Mucosa of descending colon (tissue), 3 donors: ENCODE measurements at regions not wholly inside any gene's neighbourhood (a gene's known extent, or its start where the extent isn't known, plus 50 kb on each side); places are given as distances from the start of the nearest gene placed in this dataset.
"Not testable (repeated sequence)": the region's sequence is repeated elsewhere in the genome, so short reads cannot be mapped to it uniquely, and the experiment has no call there.

Source experiments
- ATAC-seq: fragments of 200-7000 bp; cut with Tn5 transposase; one replicate; pipeline ENCODE4 v1.9.1; 2020; ENCODE audit warnings: mild to moderate bottlenecking, moderate library complexity
- DNase-seq, 3 donors: peaks; one replicate each; pipeline ENCODE4 v3.0.0-alpha.2; 2020
- H3K36me3 ChIP-seq: fragments of 200-600 bp; one replicate; pipeline ENCODE4 v1.8.0; 2021; ENCODE audit warnings: low read depth, mild to moderate bottlenecking
- H3K4me1 ChIP-seq: fragments of 200-600 bp; one replicate; pipeline ENCODE4 v1.8.0; 2021; ENCODE audit warnings: low read depth, mild to moderate bottlenecking
- H3K4me3 ChIP-seq: fragments of 200-600 bp; one replicate; pipeline ENCODE4 v1.8.0; 2021; ENCODE audit warnings: mild to moderate bottlenecking
- H3K9me3 ChIP-seq: fragments of 200-600 bp; one replicate; pipeline ENCODE4 v1.8.0; 2021; ENCODE audit warnings: mild to moderate bottlenecking
- CTCF ChIP-seq: fragments of 200-600 bp; IDR thresholded peaks from one replicate; pipeline ENCODE4 v1.8.0; 2022; ENCODE audit warnings: antibody characterized with exemption, mild to moderate bottlenecking
- intact Hi-C, 2 donors: fragments of 100-400 bp; cut with DNase I in 1 of 2; cut with micrococcal nuclease in 1 of 2; formaldehyde crosslinking; loops; one replicate each; pipeline versions ENCODE4 v1.11.0 to v1.11.1; 2022; cut with DNase I, micrococcal nuclease
- donor health status: DM: no; HTN: no; CAD: no; lungs with moderate emphysema.
- donor health status: DM: no; HTN: no; CAD: no.
- donor health status: DM: no; HTN: yes; CAD: no.

- no peak for DNase-seq
- Histone ChIP-seq H3K4me3 (no peak overlapping the region), H3K9me3 (no peaks in the 10 kb centered on the region), H3K36me3 (no peaks in the 10 kb centered on the region), H3K4me1 (no peaks in the 10 kb centered on the region)
- intact Hi-C loops = no loop called here
- ATAC-seq = no peak
- no peak for TF ChIP-seq CTCF
These were observed 834.9 kb upstream of the SLC39A10 start for GRCh38 chr2:194822097-194822496.

GRCh38 chr2:194819367-194819766, 837.7 kb upstream of the SLC39A10 start:
- no peaks in the 10 kb centered on the region for H3K4me1 ChIP-seq
- no peak for TF ChIP-seq CTCF
- no peak overlapping the region for H3K4me3 ChIP-seq
- no peaks in the 10 kb centered on the region for H3K9me3 ChIP-seq
- intact Hi-C loops = no loop called here
- H3K36me3 ChIP-seq = no peaks in the 10 kb centered on the region
- DNase-seq (no peak), ATAC-seq (no peak)

- intact Hi-C loops = no loop called here
These were observed 841.6 kb upstream of the SLC39A10 start for GRCh38 chr2:194815475-194815874.

GRCh38 chr2:194802589-194802988, 854.4 kb upstream of the SLC39A10 start:
- intact Hi-C loops = no loop called here
- no peak for TF ChIP-seq CTCF
- H3K9me3 ChIP-seq = no peaks in the 10 kb centered on the region
- ATAC-seq (no peak), DNase-seq (no peak)
- H3K36me3 ChIP-seq = no peaks in the 10 kb centered on the region
- H3K4me1 ChIP-seq = no peaks in the 10 kb centered on the region
- H3K4me3 ChIP-seq = no peak overlapping the region

More at GRCh38 chr2:194815475-194815874, 841.6 kb upstream of the SLC39A10 start:
- DNase-seq (no peak), ATAC-seq (no peak)
- no peak for TF ChIP-seq CTCF
- H3K9me3 ChIP-seq = no peaks in the 10 kb centered on the region
- H3K4me1 ChIP-seq = no peaks in the 10 kb centered on the region
- H3K36me3 ChIP-seq = no peaks in the 10 kb centered on the region
- no peak overlapping the region for H3K4me3 ChIP-seq

- DNase-seq = not testable (repeated sequence)
These were observed 870.0 kb upstream of the SLC39A10 start for GRCh38 chr2:194787071-194787470.

GRCh38 chr2:194771394-194771793, 885.6 kb upstream of the SLC39A10 start:
- intact Hi-C loops, H3K4me1 ChIP-seq, ATAC-seq, DNase-seq, H3K9me3 ChIP-seq, H3K4me3 ChIP-seq, H3K36me3 ChIP-seq: not testable (repeated sequence)

More at GRCh38 chr2:194787071-194787470, 870.0 kb upstream of the SLC39A10 start:
- ATAC-seq, intact Hi-C loops, H3K4me1 ChIP-seq, H3K36me3 ChIP-seq, H3K9me3 ChIP-seq, H3K4me3 ChIP-seq: not testable (repeated sequence)

GRCh38 chr2:194769030-194769429, 888.0 kb upstream of the SLC39A10 start:
- DNase-seq (no peak), ATAC-seq (no peak)
- H3K9me3 ChIP-seq = no peaks in the 10 kb centered on the region
- TF ChIP-seq CTCF = no peak
- H3K4me3 ChIP-seq = no peak overlapping the region
- no peaks in the 10 kb centered on the region for H3K4me1 ChIP-seq
- intact Hi-C loops = no loop called here
- no peaks in the 10 kb centered on the region for H3K36me3 ChIP-seq
